Hematopoietic multipotent progenitor cell treated with erythropoietin and hydrocortisone succinate and interleukin-3 and kit ligand, for 4 days (in vitro differentiated cells): ENCODE measurements at regions not wholly inside any gene's neighbourhood (a gene's known extent, or its start where the extent isn't known, plus 50 kb on each side); places are given as distances from the start of the nearest gene placed in this dataset.

Source experiments
- DNase-seq: peaks from one replicate; pipeline ENCODE4 v3.0.0-alpha.2; 2015

GRCh38 chr4:83699358-83699757 is 163.4 kb downstream of the GPAT3 start:
- no peak for DNase-seq

GRCh38 chr4:83692028-83692427 is 156.1 kb downstream of the GPAT3 start:
- DNase-seq = no peak

GRCh38 chr4:83686166-83686565 is 150.3 kb downstream of the GPAT3 start:
- no peak for DNase-seq

GRCh38 chr4:83679692-83680091 is 143.8 kb downstream of the GPAT3 start:
- DNase-seq = no peak

GRCh38 chr4:83679254-83679653 is 143.3 kb downstream of the GPAT3 start:
- no peak for DNase-seq

- no peak for DNase-seq
Observed at GRCh38 chr4:83677656-83678055, 141.7 kb downstream of the GPAT3 start.

GRCh38 chr4:83664741-83665140 is 128.8 kb downstream of the GPAT3 start:
- DNase-seq = no peak

GRCh38 chr4:83664071-83664470 is 128.2 kb downstream of the GPAT3 start:
- DNase-seq = no peak

- DNase-seq = no peak
Observed at GRCh38 chr4:83662204-83662603, 126.3 kb downstream of the GPAT3 start.

GRCh38 chr4:83661359-83661758 is 125.5 kb downstream of the GPAT3 start:
- no peak for DNase-seq

- no peak for DNase-seq
Observed at GRCh38 chr4:83660578-83660977, 124.7 kb downstream of the GPAT3 start.

GRCh38 chr4:83658806-83659205 is 122.9 kb downstream of the GPAT3 start:
- DNase-seq = no peak

- DNase-seq = no peak
Observed at GRCh38 chr4:83657336-83657735, 121.4 kb downstream of the GPAT3 start.
